Stimulated activated CD4-positive, alpha-beta T cell treated with anti-CD3 and anti-CD28 coated beads, Interleukin-1b, Interleukin-23, amount 100 ng/mL, for 24 hours (primary cell): ENCODE measurements at regions not wholly inside any gene's neighbourhood (a gene's known extent, or its start where the extent isn't known, plus 50 kb on each side); places are given as distances from the start of the nearest gene placed in this dataset.
"Not testable (repeated sequence)": the region's sequence is repeated elsewhere in the genome, so short reads cannot be mapped to it uniquely, and the experiment has no call there.

Source experiments
- DNase-seq, 4 experiments: peaks; one replicate each; pipeline ENCODE4 v3.0.0-alpha.2; 2020; ENCODE audit warnings: low read depth in 4 of 4, low spot score in 1 of 4

DNA sequence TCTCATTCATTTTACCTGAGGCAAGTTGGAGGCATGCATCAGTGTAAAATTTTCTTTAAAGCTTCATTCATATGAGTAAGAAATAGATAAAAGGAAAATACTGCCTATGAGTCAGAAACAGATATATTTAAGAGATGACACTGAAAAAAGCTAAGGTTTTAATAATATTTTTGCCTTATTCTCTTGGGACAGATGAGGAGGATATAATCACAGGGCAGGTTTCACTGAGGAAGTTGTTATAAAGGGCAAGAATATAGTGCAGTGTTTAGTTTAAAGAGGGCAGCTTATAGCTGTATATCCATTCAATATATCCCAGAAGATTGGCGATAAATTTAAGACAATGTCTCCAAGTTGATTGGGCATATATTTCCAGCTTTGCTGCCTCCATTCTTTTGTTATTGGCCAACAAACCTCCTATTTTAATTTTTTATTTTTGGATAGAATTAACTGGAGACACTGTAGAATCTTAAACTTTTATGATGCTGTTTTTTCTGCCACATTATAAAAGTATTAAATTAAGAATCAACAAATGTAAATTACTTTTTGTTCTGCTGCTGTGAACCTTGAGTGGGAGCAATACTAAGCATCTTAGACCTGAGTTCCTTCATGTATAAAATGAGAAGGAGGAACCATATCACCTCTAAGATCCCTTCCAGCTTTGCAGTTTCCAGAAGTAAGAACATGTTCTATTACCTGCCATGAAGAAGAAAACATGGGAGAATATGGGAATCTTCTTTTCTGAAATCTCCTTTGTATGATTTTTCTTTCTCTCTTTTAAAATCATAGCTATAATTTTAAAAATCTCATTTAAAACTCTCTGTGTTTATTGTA lies 171.6 kb downstream of the S1PR1 start:
- DNase-seq = no peak

DNA sequence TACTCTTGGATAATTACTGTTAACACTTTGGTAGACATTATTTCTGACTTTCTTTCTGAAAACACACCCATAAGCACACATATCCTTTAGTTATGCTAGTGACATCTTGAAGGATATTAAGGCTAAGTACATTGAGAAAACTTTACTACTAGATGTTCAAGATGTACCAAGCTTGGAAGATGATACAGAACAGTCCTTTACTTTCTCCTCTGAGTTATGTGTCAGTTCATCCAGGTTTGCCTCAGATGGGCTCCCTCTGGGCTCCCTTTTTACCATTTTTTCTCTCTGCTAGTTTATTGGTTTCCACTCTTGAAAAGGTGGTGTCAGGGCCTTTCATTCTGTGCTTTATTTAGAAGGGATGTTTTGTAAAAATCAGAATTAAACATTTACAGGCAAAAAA lies 172.3 kb downstream of the S1PR1 start:
- no peak for DNase-seq

- no peak for DNase-seq
These were observed 173.4 kb downstream of the S1PR1 start for GRCh38 chr1:101410048-101410878.

DNA sequence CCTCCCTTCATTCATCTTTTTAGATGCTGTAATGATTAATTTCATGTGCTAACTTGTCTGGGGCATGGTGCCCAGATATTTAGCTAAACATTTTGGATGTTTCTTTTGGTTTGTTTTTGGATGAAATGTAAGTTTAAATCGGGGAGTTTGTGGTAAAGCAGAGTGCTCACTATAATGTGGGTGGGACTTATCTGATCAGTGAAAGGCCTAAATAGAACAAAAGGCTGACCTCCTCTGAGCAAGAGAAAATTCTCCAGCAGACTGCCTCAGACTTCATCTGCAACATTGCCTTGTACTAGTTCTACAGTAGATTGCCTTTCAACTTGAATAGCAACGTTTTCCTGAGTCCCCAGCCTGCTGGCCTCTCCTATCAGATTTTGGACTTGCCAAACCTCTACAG lies 183.6 kb downstream of the S1PR1 start:
- DNase-seq = no peak

GRCh38 chr1:101428083-101428482 lies 191.3 kb downstream of the S1PR1 start:
- not testable (repeated sequence) for DNase-seq

DNA sequence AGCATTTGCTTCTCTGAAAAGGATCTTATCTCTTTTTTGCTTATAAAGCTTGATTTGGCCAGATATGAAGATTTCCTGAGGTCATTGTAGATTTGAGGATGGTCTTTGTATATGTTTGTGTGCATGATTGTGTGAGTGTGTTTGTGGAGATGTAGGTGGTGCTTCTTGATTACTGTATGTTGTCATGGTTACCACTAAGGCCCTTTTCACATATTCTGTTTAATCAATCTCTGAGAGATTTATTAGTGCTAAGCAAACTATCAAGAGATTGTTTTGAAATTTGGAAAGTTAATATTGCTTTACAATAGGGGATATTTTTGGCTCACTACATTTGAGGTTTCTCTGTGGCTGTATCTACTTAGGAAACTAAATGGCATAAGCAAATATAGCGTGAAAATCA lies 191.7 kb downstream of the S1PR1 start:
- no peak for DNase-seq

- DNase-seq = no peak
These were observed 195.2 kb downstream of the S1PR1 start for GRCh38 chr1:101431956-101432510.

GRCh38 chr1:101435831-101436511 lies 199.2 kb downstream of the S1PR1 start:
- no peak for DNase-seq

GRCh38 chr1:101437800-101438199 lies 201.0 kb downstream of the S1PR1 start:
- DNase-seq = no peak

DNA sequence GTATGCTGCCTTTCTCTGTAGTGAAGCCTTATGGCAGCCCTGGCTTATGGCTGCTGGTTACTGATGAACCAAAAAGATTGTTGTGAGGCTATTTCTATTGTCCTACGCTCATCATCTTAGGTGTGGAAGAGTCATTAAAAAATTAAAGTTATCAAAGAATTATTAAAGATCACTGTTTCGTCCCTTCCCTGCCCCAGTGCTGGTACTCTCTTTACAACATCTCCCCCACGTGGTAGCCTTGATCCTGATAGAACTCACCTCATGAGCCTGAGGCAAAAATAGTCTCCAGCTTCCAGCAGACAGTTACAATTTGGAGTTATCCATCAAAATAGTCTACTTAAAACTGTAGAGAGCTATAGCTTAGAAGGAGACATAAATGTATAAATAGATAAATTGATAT lies 201.5 kb downstream of the S1PR1 start:
- no peak for DNase-seq

DNA sequence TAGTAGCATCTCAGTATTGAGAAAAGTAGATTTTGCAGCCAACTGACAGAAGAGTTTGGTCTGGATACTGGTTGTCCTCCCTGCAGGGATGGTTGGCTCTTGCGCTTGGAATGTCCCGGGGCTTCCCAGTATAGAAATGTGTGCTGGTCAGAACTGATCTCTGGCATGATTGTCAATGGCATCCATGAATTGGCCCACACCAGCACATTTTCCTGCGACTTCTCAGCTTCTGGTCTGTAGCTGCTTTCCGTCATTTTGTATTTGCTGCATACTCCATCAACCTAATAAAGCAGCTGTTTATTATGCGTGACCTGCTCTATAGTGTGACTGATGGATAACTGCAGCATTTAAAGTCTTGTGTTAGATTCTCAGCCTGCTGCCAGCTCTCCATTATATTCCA lies 203.7 kb downstream of the S1PR1 start:
- DNase-seq = no peak

DNA sequence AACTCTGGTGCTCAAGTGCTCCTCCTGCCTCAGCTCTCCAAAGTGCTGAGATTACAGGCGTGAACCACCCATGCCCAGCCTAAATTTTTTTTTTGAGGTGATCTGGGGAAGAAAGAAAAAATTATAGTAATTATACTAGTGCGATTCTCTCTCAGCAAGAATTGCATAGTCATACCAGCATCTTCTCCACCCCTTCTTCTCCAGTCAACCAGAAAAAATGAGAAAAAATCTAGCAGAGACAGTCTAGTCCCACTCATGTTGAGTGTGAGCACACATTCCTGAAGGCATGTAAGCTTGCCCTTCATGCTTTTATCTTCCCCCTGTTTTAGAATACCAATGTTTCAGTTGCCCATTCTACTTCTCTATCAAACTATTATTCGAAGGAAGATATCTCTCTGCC lies 207.6 kb downstream of the S1PR1 start:
- no peak for DNase-seq

DNA sequence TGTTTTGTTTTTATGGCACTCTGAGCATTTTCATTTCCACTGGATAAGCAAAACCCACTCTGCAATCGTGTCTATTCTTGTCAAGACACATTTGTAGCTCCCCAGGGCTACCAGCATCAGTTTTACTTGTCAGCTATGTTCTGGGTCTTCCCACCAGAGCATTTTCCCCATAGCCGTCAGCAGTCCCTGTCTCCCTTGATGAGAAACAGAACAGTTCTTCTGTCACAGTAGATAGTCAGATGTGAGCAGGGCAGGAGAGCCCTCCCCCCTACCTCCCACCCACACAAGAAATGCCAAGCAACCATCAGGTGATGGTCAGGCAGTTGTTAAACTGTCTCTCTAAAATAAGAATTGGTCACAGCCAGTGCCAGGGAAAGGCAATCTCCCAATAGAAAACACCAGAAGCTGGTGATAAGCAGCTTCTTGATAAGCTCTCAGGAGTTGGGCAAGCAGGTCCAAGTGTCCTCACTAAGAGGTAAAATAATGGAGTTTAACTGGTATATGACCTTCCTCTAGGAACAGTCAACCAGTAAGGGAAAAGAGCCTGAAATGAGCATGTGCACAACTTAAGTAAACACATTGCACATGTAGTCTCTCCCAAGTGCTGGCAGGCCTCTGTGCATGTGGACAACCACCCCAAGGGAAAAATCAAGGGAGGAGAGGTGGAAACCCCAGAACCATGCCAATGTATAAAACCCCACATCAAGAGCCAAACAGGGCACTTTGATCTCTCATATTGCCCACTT lies 208.2 kb downstream of the S1PR1 start:
- DNase-seq = no peak

DNA sequence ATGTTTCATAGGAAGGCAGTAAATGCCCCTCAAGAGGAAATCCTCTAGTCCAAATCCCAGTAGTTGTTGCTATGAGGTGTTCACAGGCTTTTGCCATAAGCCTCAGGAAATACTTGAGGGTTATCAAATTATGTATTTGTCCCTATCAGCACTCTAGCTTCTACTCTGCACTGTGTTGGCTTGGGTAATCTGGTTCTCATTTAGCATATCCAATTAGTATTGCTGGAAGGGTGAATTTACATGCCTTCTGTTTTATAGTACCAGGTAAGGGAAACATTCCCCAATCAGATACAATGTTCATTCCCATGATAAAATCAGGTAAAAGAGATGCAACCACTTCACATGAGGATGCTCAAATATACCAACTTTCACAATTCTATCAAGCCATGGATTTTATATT lies 211.2 kb downstream of the S1PR1 start:
- no peak for DNase-seq

DNA sequence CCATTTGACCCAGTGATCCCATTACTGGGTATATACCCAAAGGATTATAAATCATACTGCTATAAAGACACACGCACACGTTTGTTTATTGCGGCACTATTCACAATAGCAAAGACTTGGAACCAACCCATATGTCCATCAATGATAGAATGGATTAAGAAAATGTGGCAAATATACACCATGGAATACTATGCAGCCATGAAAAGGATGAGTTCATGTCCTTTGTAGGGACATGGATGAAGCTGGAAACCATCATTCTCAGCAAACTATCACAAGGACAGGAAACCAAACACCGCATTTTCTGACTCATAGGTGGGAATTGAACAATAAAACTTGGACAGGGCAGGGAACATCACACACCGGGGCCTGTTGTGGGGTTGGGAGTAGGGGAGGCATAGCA lies 213.9 kb downstream of the S1PR1 start:
- DNase-seq = not testable (repeated sequence)

GRCh38 chr1:101451888-101452287 lies 215.1 kb downstream of the S1PR1 start:
- DNase-seq = peak in 1 of 4 experiments; percentile 14

GRCh38 chr1:101452825-101453224 lies 216.0 kb downstream of the S1PR1 start:
- DNase-seq = no peak

- DNase-seq = no peak
These were observed 217.0 kb downstream of the S1PR1 start for GRCh38 chr1:101453844-101454243.

DNA sequence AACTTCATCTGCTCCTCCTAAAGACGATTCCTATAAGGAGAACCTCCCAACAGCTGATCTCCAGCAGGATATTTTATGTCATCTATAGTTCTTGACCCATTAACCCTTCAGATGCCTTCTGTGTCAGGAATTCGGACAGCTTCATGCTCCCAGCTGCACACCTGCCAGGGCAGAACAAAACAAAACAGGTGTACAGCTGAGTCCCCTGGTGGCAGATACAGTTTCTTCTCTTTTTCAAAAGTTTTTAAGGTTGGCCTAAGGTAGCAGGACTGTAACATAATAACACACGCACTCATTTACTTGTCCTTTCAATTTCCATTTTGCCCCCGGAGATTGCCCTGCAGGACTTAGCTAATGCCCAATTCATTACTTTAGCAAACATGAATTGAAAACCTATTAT lies 218.3 kb downstream of the S1PR1 start:
- no peak for DNase-seq

- no peak for DNase-seq
These were observed 223.9 kb downstream of the S1PR1 start for GRCh38 chr1:101460739-101461138.

DNA sequence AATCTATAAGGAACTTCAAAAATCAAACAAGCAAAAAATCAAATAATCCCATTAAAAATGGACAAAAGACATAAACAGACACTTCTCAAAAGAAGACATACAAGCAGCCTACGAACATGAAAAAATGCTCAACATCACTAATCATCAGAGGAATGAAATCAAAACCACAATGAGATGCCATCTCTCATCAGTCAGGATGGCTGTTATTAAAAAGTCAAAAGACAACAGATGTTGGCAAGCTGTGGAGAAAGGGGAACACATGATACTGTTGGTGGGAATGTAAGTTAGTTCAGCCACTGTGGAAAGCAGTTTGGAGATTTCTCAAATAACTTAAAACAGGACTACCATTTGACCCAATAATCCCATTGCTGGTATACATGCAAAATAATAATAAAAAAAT lies 226.4 kb downstream of the S1PR1 start:
- DNase-seq = no peak
